HG02678 (cell line): ENCODE measurements at regions not wholly inside any gene's neighbourhood (a gene's known extent, or its start where the extent isn't known, plus 50 kb on each side); places are given as distances from the start of the nearest gene placed in this dataset.
"Not testable (repeated sequence)": the region's sequence is repeated elsewhere in the genome, so short reads cannot be mapped to it uniquely, and the experiment has no call there.

Experiments used
- ATAC-seq: cut with Tn5 transposase; IDR thresholded peaks from one replicate; pipeline ENCODE4 v1.9.1; 2021; ENCODE audit warnings: mild to moderate bottlenecking, moderate library complexity; ENCODE audit not compliant: unreplicated experiment

- ATAC-seq: not testable (repeated sequence)
These were observed 183.0 kb downstream of the HACE1 start for GRCh38 chr6:104676679-104677078.

GRCh38 chr6:104675161-104675560 is 184.6 kb downstream of the HACE1 start:
- not testable (repeated sequence) for ATAC-seq

GRCh38 chr6:104673078-104673477 is 186.6 kb downstream of the HACE1 start:
- ATAC-seq: not testable (repeated sequence)

GRCh38 chr6:104671591-104671891 is 188.2 kb downstream of the HACE1 start:
- ATAC-seq: not testable (repeated sequence)

GRCh38 chr6:104670834-104671590 is 188.7 kb downstream of the HACE1 start:
- ATAC-seq: not testable (repeated sequence)

GRCh38 chr6:104669483-104669882 is 190.2 kb downstream of the HACE1 start:
- ATAC-seq: no peak

- ATAC-seq: no peak
These were observed 203.5 kb downstream of the HACE1 start for GRCh38 chr6:104656235-104656634.

GRCh38 chr6:104653781-104654180 is 205.9 kb downstream of the HACE1 start:
- ATAC-seq: no peak

GRCh38 chr6:104648347-104648746 is 211.4 kb downstream of the HACE1 start:
- ATAC-seq: no peak

- ATAC-seq: no peak
These were observed 214.9 kb downstream of the HACE1 start for GRCh38 chr6:104644848-104645247.

GRCh38 chr6:104642871-104643270 is 216.8 kb downstream of the HACE1 start:
- no peak for ATAC-seq

- ATAC-seq: no peak
These were observed 219.0 kb downstream of the HACE1 start for GRCh38 chr6:104640761-104641160.

- no peak for ATAC-seq
These were observed 219.5 kb downstream of the HACE1 start for GRCh38 chr6:104640150-104640700.

GRCh38 chr6:104639668-104640067 is 220.1 kb downstream of the HACE1 start:
- ATAC-seq: peak; percentile 79

GRCh38 chr6:104638841-104639290 is 220.9 kb downstream of the HACE1 start:
- no peak for ATAC-seq

GRCh38 chr6:104633125-104633524 is 226.6 kb downstream of the HACE1 start:
- no peak for ATAC-seq

- ATAC-seq: no peak
These were observed 227.1 kb downstream of the HACE1 start for GRCh38 chr6:104632588-104632987.

GRCh38 chr6:104630955-104631354 is 228.8 kb downstream of the HACE1 start:
- no peak for ATAC-seq

- ATAC-seq: no peak
These were observed 229.2 kb downstream of the HACE1 start for GRCh38 chr6:104630522-104630921.

GRCh38 chr6:104629826-104630225 is 229.9 kb downstream of the HACE1 start:
- ATAC-seq: no peak

- no peak for ATAC-seq
These were observed 234.2 kb downstream of the HACE1 start for GRCh38 chr6:104625536-104625935.

GRCh38 chr6:104623052-104623690 is 236.5 kb downstream of the HACE1 start:
- no peak for ATAC-seq
